HG03469 (cell line): ENCODE measurements at regions not wholly inside any gene's neighbourhood (a gene's known extent, or its start where the extent isn't known, plus 50 kb on each side); places are given as distances from the start of the nearest gene placed in this dataset.

Source experiments
- ATAC-seq: cut with Tn5 transposase; IDR thresholded peaks from one replicate; pipeline ENCODE4 v1.9.1; 2021; ENCODE audit warnings: mild to moderate bottlenecking, moderate library complexity, moderate number of reproducible peaks; ENCODE audit not compliant: unreplicated experiment

GRCh38 chr1:113219377-113219776 is 146.4 kb downstream of the LRIG2 start:
- ATAC-seq: no peak

- ATAC-seq: no peak
These were observed 146.8 kb downstream of the LRIG2 start for GRCh38 chr1:113219828-113220227.

DNA sequence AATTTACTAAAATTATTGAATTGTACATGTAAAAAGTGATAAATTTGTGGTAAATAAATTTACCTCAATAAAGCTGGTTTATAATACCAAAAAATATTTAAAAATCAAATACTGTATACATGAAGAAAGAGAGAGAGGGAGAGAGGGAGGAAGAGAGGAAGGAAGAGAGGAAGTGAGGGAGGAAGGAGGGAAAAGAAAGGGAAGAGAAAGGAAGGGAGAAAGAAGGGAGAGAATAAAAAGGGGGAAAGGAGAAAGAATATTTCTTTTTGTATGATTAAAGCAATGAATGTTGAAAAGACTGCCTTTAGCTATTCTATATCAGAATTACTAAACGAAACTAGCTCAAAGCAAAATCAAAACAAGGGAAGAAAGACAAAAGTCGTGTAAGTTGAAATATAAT is 150.0 kb downstream of the LRIG2 start:
- ATAC-seq: no peak

DNA sequence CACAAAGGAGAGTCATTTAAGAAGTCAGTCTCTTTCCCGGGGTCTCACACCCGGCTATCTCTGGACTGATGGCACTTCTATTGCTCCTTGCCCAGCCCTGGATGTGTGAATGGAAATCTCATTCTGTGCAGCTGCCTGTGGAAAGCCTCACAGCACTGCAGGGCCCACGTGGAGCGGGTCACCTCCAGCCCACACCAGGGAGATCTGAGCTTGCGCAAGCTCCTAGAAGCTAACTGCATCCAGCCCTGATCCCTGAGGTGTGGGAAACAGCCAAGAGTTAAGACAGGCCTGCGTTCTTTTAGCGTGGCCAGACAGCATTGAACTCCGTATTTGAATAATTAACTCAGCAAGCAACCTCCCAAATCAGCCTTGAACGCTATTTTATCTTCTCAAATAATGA is 150.5 kb downstream of the LRIG2 start:
- ATAC-seq: no peak

- peak; percentile 74 for ATAC-seq
These were observed 153.2 kb downstream of the LRIG2 start for GRCh38 chr1:113226148-113226547.

- no peak for ATAC-seq
These were observed 158.4 kb upstream of the MAGI3 start for GRCh38 chr1:113231866-113232265.

DNA sequence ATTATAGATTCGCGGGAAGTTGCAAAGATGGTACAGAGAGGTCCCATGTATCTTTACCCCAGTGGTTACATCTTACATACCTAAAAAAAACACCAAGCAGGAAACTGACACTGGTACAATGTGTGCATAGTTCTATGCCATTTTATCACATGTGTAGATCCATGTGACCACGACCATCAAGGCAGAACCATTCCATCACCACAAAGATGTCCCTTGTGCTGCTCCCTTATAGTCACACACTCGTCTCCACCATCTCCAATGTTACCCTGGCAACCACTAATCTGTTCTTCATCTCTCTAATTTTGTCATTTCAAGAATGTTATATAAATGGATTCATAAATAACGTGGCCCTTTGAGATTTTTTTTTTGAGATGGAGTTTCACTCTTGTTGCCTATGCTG is 156.9 kb upstream of the MAGI3 start:
- no peak for ATAC-seq

DNA sequence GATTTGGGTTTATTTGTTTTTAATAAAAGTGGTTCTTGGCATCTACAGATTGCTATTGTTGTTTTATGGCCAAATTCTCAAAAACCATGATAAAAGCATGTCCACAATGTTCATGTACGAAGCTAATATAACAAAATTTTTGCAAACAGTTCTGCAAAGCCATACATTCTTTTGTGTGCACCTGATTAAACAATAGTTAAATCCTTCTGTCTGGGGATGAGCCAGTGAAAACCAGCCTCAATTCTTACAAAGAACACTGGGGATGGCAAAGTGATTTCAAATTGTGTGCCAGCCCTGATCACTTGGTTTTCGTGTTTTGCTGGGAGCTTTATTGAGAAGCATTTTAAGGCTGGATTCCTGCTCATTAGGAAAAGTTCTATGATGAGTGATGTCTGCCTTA is 149.1 kb upstream of the MAGI3 start:
- no peak for ATAC-seq

DNA sequence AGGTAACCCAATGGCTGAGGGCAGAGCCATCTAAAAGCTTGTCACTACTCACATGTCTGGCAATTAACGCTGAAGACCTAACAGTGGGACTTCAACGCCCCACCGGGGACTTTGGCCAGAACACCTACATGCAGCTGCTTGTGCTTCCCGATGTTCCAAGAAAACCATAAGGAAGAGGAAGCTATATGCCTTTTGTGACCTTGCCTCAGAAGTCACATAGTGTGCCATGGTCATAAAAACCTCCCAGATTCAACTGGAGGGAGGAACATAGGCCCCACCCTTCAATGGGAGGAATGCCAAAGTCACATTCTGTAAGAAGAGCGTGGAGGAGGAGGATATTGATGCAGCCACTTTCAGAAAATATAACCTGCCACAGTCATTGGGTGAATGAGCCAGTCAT is 147.8 kb upstream of the MAGI3 start:
- ATAC-seq: no peak

DNA sequence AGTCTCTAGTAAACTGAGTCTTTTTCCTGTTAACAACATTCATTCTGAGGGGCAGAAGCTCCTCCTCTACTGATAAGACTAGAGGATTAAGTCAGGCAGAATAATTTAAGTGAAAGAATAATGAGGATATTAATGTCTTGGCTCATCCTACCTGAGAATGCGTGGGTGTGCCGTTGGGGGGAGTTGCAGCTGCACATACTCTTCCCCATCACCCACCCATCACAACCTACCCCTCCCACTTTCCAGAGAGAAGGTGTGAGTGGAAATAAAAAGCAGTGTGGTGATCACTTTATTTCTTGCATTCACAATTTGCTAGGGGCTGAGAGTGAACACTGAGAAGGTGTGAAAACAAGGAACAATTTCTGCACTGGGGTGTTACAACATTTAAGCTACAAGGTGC is 146.8 kb upstream of the MAGI3 start:
- ATAC-seq: no peak

DNA sequence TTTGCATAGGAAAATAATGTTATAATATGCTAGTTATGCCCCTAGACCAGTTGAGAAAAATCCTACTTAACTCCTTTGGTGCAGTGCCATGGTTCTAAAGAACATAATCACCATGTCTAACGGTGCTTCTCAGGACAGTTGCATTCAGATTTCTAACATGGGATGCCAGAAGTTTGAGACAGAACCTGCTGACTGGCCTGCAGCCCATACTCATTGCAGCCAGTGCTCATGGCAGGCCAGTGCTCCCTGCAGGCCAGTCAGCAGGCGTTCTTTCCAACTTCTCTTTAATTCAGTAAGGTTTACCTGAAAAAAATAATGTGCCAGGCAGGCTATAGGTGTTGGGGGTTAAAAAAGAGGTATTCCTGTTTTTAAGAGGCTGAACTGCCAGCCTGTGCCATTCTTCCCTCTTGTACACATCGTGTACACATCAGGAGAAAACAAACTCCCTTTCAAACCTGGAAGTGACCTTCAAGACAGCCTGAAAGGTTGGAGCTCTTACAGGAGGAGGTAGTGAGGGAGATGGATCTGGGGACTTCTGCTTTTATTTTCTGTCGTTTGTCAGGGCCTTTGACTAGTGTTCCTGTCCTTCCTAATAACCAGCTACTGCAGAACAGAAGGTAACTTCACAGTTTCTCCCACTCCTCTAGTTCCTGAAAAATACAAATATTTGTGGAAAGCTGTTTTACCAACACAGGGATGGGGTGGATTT is 146.0 kb upstream of the MAGI3 start:
- no peak for ATAC-seq

GRCh38 chr1:113245252-113245651 is 145.1 kb upstream of the MAGI3 start:
- no peak for ATAC-seq

GRCh38 chr1:113246929-113247328 is 143.4 kb upstream of the MAGI3 start:
- ATAC-seq: no peak

GRCh38 chr1:113247355-113247754 is 143.0 kb upstream of the MAGI3 start:
- no peak for ATAC-seq

GRCh38 chr1:113247782-113248181 is 142.5 kb upstream of the MAGI3 start:
- ATAC-seq: no peak

DNA sequence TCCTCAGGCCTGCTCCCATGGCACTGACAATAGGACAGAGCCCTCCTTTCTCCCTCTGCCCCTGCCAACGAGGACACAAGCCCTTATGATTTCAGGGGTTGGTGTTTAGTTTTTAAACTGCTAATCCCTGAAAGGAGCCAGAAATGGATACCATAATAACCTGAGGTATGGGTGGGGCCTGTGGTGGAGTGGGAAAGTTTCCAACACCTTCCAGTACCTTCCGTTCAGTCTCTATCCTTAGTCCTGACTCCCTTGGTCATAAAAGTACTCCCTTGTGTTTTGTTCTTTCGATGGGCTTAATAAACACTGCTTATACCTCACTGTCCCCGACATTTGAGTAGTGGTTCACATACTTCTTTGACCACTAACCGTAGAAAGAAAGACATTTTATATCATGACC is 141.8 kb upstream of the MAGI3 start:
- ATAC-seq: no peak

- no peak for ATAC-seq
These were observed 140.2 kb upstream of the MAGI3 start for GRCh38 chr1:113250161-113250560.

DNA sequence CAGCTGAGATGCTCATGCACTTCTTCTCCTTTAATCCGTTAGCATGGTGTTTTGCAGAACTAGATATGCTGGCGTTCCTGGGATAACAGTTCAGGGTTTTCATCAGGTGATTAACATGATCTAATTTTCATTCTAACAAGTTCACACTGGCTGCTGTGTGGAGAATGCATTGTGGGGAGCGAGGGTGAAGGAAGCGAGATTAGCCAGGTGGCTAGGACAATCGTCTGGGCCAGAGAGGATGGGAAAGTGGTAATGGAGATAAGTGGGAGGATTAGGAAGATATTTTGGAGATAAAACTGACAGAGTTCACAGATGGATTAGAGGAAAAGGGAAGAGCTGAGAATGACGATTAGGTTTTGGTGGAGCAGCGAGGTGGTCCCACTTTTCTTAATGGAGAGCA is 138.1 kb upstream of the MAGI3 start:
- no peak for ATAC-seq

DNA sequence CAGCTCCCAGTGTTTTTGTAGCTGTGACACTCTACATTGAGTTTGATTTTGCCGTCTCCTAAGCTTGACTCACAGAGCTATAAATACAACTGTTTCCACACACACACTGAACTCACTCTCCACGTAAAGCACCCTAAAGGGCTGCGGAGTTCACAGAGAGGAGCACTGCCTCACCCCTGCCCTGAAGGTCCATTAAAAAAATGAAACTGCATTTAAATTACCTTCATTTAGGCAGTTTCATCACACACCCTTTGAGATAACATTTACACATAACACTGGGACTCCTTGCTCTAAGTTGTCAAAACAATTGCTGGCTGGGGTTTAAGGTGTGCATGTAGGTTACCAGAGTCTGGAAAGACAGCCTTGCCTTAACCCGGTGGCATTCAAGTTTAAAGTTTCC is 137.1 kb upstream of the MAGI3 start:
- no peak for ATAC-seq

DNA sequence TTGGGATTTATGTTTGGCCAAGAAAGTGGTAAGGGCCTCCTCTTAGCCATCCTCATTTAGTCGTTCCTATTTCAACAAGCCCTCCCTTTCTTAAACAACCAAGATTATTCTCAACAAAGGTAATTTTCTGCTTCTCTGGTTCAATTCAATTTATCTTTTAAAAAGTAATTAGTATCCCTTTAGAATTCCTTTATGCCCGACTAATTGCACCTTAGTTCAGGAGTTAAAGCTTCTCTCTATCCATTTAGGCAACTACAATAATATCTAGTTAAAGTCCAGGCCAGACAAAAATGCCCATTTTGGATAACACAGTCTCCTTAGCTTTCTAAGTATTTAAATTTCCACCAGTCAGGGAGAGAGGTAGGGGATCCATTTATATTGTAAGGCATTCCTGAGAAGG is 136.7 kb upstream of the MAGI3 start:
- ATAC-seq: no peak

DNA sequence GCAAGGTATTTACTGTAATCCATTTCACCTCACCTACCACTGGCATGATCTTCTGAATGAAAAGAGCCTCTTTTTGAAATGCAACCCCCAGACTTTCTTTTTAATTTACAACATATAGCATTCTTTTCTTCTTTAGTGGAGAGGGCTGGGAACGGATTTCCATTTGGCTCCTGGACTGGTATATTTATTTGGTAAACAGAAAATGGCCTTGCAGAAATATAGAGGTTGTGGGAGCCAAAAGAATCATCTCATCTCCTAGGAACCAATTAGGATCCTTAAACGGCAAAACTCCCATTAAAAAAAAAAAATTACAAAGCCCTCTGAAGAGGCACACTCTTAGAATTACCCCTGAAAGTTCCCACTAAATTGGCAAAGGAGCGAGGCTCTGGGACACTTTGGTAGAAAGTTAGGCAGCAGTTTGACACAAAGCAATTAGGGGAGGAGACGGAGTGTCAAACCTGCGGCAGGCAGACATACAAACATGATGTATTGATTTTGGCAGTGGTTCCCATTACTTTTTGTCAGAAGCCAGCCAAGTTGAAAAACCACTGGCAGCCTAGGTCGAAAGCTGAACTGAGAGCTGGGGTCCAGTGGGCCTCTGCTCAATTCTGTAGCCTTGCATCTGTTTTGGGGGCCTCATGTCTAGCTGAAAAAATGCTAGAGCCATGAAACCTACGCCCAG is 135.1 kb upstream of the MAGI3 start:
- no peak for ATAC-seq

DNA sequence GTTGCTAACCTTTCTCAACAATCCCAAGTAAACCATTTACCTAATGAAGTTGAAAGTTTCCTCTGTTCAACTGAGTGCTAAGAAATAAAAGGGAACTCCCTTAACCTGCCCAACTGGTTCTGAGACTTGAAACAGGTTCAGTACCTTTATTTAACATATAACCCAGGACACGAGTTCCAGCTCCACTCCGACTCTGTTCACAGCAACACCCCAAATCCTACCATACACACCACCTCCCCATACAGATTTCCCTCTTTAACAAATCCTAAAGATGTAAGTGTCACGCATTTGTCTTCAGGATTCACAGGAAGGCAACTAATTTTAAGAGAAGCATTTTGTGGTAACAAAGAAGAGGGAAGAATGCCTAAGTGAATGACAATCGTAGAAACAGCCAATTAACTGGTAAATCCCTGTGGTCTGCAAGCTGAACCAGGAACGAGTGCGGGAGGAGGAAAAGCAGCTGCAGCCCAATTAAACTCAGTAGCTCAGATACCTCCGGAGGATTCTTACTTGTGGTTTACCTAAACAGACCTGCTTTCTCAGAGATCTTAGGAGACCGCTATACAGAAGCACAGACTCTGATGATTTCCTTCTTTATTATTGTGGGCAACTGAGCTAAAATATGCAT is 134.5 kb upstream of the MAGI3 start:
- no peak for ATAC-seq
